ENCODE measurements at regions not wholly inside any gene's neighbourhood (a gene's known extent, or its start where the extent isn't known, plus 50 kb on each side); places are given as distances from the start of the nearest gene placed in this dataset.
"Not testable (repeated sequence)": the region's sequence is repeated elsewhere in the genome, so short reads cannot be mapped to it uniquely, and the experiment has no call there.

DNA sequence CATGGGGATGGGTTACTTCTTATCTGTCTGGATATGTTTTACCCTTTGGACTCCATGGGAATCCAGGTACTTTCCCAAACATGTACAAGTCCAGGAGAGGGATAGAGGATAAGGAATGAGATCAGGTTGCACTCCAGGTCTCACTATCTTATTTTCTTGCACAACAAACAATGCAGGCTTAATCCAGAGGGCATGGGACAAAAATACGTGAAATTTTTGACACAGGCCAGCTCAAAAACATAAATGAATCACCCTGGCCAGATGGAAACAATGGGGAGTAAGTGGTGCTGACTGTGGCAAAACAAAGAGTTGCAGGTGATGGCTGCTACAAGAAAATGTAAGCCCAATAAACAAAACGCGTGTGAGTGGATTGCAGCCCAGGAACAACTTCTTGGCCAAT lies 69.4 kb upstream of the GAS1 start:
- WGBS (ENCODE audit: insufficient coverage, insufficient read length) = no CpG with 5 or more reads among the region's 3 CpGs
- Histone ChIP-seq H3K27me3 (ENCODE audit: control insufficient read depth, insufficient read depth, low read length) (no peaks in the 10 kb centered on the region), H3K4me1 (ENCODE audit: control insufficient read depth, insufficient read depth, low read length) (no peaks in the 10 kb centered on the region), H3K36me3 (ENCODE audit: control insufficient read depth, insufficient read depth, low read length) (no peaks in the 10 kb centered on the region; the same call in 1 of the 2 replicates), H3K4me3 (ENCODE audit: low read length) (no peak overlapping the region), H3K27ac (ENCODE audit: low read length) (no peak overlapping the region), H3K9me3 (ENCODE audit: control insufficient read depth, insufficient read depth, low read length) (no peaks in the 10 kb centered on the region)
- DNase-seq (ENCODE audit: low read depth, low spot score) = no peak

GRCh38 chr9:87020169-87020950 lies 73.1 kb upstream of the GAS1 start:
- Histone ChIP-seq H3K4me1 (ENCODE audit: control insufficient read depth, insufficient read depth, low read length) (peaks cover 1% of the 10 kb centered on the region; the same call in 1 of the 2 replicates), H3K9me3 (ENCODE audit: control insufficient read depth, insufficient read depth, low read length) (no peaks in the 10 kb centered on the region), H3K36me3 (ENCODE audit: control insufficient read depth, insufficient read depth, low read length) (no peaks in the 10 kb centered on the region), H3K4me3 (ENCODE audit: low read length) (no peak overlapping the region), H3K27ac (ENCODE audit: low read length) (no peak overlapping the region), H3K27me3 (ENCODE audit: control insufficient read depth, insufficient read depth, low read length) (no peaks in the 10 kb centered on the region)
- WGBS (ENCODE audit: insufficient coverage, insufficient read length) = no CpG with 5 or more reads among the region's 4 CpGs
- no peak for DNase-seq (ENCODE audit: low read depth, low spot score)

- DNase-seq (ENCODE audit: low read depth, low spot score) = no peak
- H3K4me1 ChIP-seq (ENCODE audit: control insufficient read depth, insufficient read depth, low read length) = peaks cover 1% of the 10 kb centered on the region; the same call in 1 of the 2 replicates
- H3K36me3 ChIP-seq (ENCODE audit: control insufficient read depth, insufficient read depth, low read length) = no peaks in the 10 kb centered on the region
- H3K4me3 ChIP-seq (ENCODE audit: low read length) = no peak overlapping the region
- no peaks in the 10 kb centered on the region for H3K27me3 ChIP-seq (ENCODE audit: control insufficient read depth, insufficient read depth, low read length)
- H3K27ac ChIP-seq (ENCODE audit: low read length) = no peak overlapping the region
- no CpG with 5 or more reads among the region's 1 CpG for WGBS (ENCODE audit: insufficient coverage, insufficient read length)
- H3K9me3 ChIP-seq (ENCODE audit: control insufficient read depth, insufficient read depth, low read length) = no peaks in the 10 kb centered on the region
These were observed 74.9 kb upstream of the GAS1 start for GRCh38 chr9:87022178-87022577.

GRCh38 chr9:87026204-87026603 lies 78.9 kb upstream of the GAS1 start:
- no peaks in the 10 kb centered on the region for H3K36me3 ChIP-seq (ENCODE audit: control insufficient read depth, insufficient read depth, low read length)
- no peak for DNase-seq (ENCODE audit: low read depth, low spot score)
- H3K4me1 ChIP-seq (ENCODE audit: control insufficient read depth, insufficient read depth, low read length) = peaks cover 1% of the 10 kb centered on the region; the same call in 1 of the 2 replicates
- H3K9me3 ChIP-seq (ENCODE audit: control insufficient read depth, insufficient read depth, low read length) = no peaks in the 10 kb centered on the region
- H3K27ac ChIP-seq (ENCODE audit: low read length) = no peak overlapping the region
- no peak overlapping the region for H3K4me3 ChIP-seq (ENCODE audit: low read length)
- H3K27me3 ChIP-seq (ENCODE audit: control insufficient read depth, insufficient read depth, low read length) = no peaks in the 10 kb centered on the region

DNA sequence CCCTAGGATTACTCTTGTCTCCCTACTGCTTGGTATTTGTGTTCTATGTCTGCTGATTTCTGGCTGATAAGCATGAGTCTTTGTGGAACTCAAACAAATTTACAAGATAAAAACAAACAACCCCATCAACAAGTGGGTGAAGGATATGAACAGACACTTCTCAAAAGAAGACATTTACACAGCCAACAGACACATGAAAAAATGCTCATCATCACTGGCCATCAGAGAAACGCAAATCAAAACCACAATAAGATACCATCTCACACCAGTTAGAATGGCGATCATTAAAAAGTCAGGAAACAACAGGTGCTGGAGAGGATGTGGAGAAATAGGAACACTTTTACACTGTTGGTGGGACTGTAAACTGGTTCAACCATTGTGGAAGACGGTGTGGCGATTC lies 81.5 kb upstream of the GAS1 start:
- not testable (repeated sequence) for H3K27me3 ChIP-seq (ENCODE audit: control insufficient read depth, insufficient read depth, low read length); H3K4me3 ChIP-seq (ENCODE audit: low read length); H3K27ac ChIP-seq (ENCODE audit: low read length); H3K4me1 ChIP-seq (ENCODE audit: control insufficient read depth, insufficient read depth, low read length); H3K9me3 ChIP-seq (ENCODE audit: control insufficient read depth, insufficient read depth, low read length); DNase-seq (ENCODE audit: low read depth, low spot score); H3K36me3 ChIP-seq (ENCODE audit: control insufficient read depth, insufficient read depth, low read length)
- no CpG with 5 or more reads among the region's 4 CpGs for WGBS (ENCODE audit: insufficient coverage, insufficient read length)

GRCh38 chr9:87029905-87030304 lies 82.6 kb upstream of the GAS1 start:
- H3K4me3 ChIP-seq (ENCODE audit: low read length) = no peak overlapping the region
- H3K9me3 ChIP-seq (ENCODE audit: control insufficient read depth, insufficient read depth, low read length) = no peaks in the 10 kb centered on the region
- no CpG with 5 or more reads among the region's 1 CpG for WGBS (ENCODE audit: insufficient coverage, insufficient read length)
- H3K27ac ChIP-seq (ENCODE audit: low read length) = no peak overlapping the region
- DNase-seq (ENCODE audit: low read depth, low spot score) = no peak
- H3K4me1 ChIP-seq (ENCODE audit: control insufficient read depth, insufficient read depth, low read length) = no peaks in the 10 kb centered on the region
- no peaks in the 10 kb centered on the region for H3K36me3 ChIP-seq (ENCODE audit: control insufficient read depth, insufficient read depth, low read length)
- H3K27me3 ChIP-seq (ENCODE audit: control insufficient read depth, insufficient read depth, low read length) = no peaks in the 10 kb centered on the region

GRCh38 chr9:87034841-87035240 lies 87.5 kb upstream of the GAS1 start:
- no peak overlapping the region for H3K4me3 ChIP-seq (ENCODE audit: low read length)
- WGBS (ENCODE audit: insufficient coverage, insufficient read length) = no CpG with 5 or more reads among the region's 8 CpGs
- DNase-seq (ENCODE audit: low read depth, low spot score) = no peak
- no peaks in the 10 kb centered on the region for H3K27me3 ChIP-seq (ENCODE audit: control insufficient read depth, insufficient read depth, low read length)
- H3K27ac ChIP-seq (ENCODE audit: low read length) = no peak overlapping the region
- no peaks in the 10 kb centered on the region for H3K36me3 ChIP-seq (ENCODE audit: control insufficient read depth, insufficient read depth, low read length)
- no peaks in the 10 kb centered on the region for H3K4me1 ChIP-seq (ENCODE audit: control insufficient read depth, insufficient read depth, low read length)
- no peaks in the 10 kb centered on the region for H3K9me3 ChIP-seq (ENCODE audit: control insufficient read depth, insufficient read depth, low read length)

- H3K36me3 ChIP-seq (ENCODE audit: control insufficient read depth, insufficient read depth, low read length) = no peaks in the 10 kb centered on the region
- DNase-seq (ENCODE audit: low read depth, low spot score) = no peak
- no peak overlapping the region for H3K27ac ChIP-seq (ENCODE audit: low read length)
- no peak overlapping the region for H3K4me3 ChIP-seq (ENCODE audit: low read length)
- H3K9me3 ChIP-seq (ENCODE audit: control insufficient read depth, insufficient read depth, low read length) = no peaks in the 10 kb centered on the region
- H3K4me1 ChIP-seq (ENCODE audit: control insufficient read depth, insufficient read depth, low read length) = no peaks in the 10 kb centered on the region
- no peaks in the 10 kb centered on the region for H3K27me3 ChIP-seq (ENCODE audit: control insufficient read depth, insufficient read depth, low read length)
- no CpG with 5 or more reads among the region's 5 CpGs for WGBS (ENCODE audit: insufficient coverage, insufficient read length)
These were observed 88.6 kb upstream of the GAS1 start for GRCh38 chr9:87035879-87036278.

DNA sequence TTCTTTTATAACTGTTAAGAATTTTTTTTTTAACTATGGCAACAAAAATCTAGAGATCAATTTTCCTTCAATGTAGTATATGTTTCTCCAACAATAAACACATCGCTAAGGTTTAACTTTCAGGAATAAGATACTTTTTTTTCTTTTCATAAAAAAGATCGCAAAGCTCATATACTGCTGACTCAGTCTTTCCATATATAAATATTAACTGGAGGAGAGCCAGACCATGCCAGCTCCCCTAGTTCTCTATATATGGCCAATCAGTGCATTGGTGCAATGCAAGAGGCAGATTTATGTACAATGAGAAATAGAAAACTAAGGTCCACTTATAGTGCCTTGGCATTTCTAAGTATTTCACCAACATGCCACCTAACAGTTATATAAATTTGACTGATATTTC lies 89.2 kb upstream of the GAS1 start:
- no peak overlapping the region for H3K27ac ChIP-seq (ENCODE audit: low read length)
- no peak overlapping the region for H3K4me3 ChIP-seq (ENCODE audit: low read length)
- no CpG with 5 or more reads among the region's 2 CpGs for WGBS (ENCODE audit: insufficient coverage, insufficient read length)
- H3K27me3 ChIP-seq (ENCODE audit: control insufficient read depth, insufficient read depth, low read length) = no peaks in the 10 kb centered on the region
- no peaks in the 10 kb centered on the region for H3K9me3 ChIP-seq (ENCODE audit: control insufficient read depth, insufficient read depth, low read length)
- no peak for DNase-seq (ENCODE audit: low read depth, low spot score)
- no peaks in the 10 kb centered on the region for H3K36me3 ChIP-seq (ENCODE audit: control insufficient read depth, insufficient read depth, low read length)
- H3K4me1 ChIP-seq (ENCODE audit: control insufficient read depth, insufficient read depth, low read length) = no peaks in the 10 kb centered on the region

DNA sequence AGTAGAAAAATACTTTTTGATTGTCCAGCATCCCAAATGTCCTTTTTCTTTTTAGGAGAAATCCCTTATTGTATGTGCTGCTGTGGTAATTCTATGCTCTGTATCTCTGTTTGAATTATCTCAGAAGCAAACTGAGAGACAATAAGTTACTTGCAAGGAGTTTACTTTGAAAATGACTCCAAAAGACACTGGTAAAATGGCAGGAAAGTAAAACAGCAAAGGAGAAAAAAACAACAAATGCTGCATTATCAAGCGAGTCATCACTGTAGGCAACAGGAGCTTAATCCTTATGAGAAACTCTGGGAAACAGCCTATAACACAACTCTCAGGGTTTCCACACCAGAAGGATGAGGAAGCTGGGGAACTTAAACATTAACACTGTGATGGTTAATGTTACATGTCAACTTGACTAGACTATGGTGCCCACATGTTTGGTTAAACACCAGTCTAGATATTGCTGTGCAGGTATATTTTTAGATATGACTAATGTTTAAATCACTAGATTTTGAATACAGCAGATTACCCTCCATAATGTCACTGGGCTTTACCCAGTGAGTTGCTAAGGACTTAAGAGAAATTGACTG lies 92.6 kb upstream of the GAS1 start:
- H3K9me3 ChIP-seq (ENCODE audit: control insufficient read depth, insufficient read depth, low read length) = no peaks in the 10 kb centered on the region
- no peaks in the 10 kb centered on the region for H3K4me1 ChIP-seq (ENCODE audit: control insufficient read depth, insufficient read depth, low read length)
- WGBS (ENCODE audit: insufficient coverage, insufficient read length) = no CpG with 5 or more reads among the region's 1 CpG
- H3K4me3 ChIP-seq (ENCODE audit: low read length) = no peak overlapping the region
- no peaks in the 10 kb centered on the region for H3K27me3 ChIP-seq (ENCODE audit: control insufficient read depth, insufficient read depth, low read length)
- DNase-seq (ENCODE audit: low read depth, low spot score) = no peak
- no peaks in the 10 kb centered on the region for H3K36me3 ChIP-seq (ENCODE audit: control insufficient read depth, insufficient read depth, low read length)
- H3K27ac ChIP-seq (ENCODE audit: low read length) = no peak overlapping the region
